ENCODE measurements at regions not wholly inside any gene's neighbourhood (a gene's known extent, or its start where the extent isn't known, plus 50 kb on each side); places are given as distances from the start of the nearest gene placed in this dataset.
"Not testable (repeated sequence)": the region's sequence is repeated elsewhere in the genome, so short reads cannot be mapped to it uniquely, and the experiment has no call there.

GRCh38 chr22:16659273-16659834, 66.7 kb upstream of the CCT8L2 start:
- DNase-seq, result not testable (repeated sequence)

GRCh38 chr22:16658068-16658467, 65.5 kb upstream of the CCT8L2 start:
- no peak for DNase-seq

- no peak for DNase-seq
Observed at GRCh38 chr22:16654882-16655281, 62.3 kb upstream of the CCT8L2 start.

- DNase-seq, result not testable (repeated sequence)
Observed at GRCh38 chr22:16654336-16654735, 61.7 kb upstream of the CCT8L2 start.

DNA sequence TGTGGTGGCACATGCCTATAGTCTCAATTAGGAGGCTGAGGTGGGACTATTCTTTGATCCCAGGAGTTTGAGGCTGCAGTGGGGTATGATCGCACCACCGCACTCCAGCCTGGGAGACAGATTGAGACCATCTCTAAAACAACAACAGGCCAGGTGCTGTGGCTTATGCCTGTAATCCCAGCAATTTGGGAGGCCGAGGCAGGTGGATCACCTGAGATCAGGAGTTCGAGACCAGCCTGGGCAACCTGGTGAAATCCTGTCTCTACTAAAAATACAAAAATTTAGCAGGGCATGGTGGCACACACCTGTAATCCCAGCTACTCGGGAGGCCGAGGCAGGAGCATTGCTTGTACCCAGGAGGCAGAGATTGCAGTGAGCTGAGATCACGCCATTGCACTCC, 60.6 kb upstream of the CCT8L2 start:
- DNase-seq, result not testable (repeated sequence)

- peak; percentile 15 for DNase-seq
Observed at GRCh38 chr22:16651217-16651616, 58.6 kb upstream of the CCT8L2 start.
